LNCAP (cell line): ENCODE measurements at regions not wholly inside any gene's neighbourhood (a gene's known extent, or its start where the extent isn't known, plus 50 kb on each side); places are given as distances from the start of the nearest gene placed in this dataset.

Source experiments
- CTCF ChIP-seq: fragments of 450-650 bp; IDR thresholded peaks from 2 replicates; pipeline ENCODE4 v1.5.1; 2017; ENCODE audit warnings: mild to moderate bottlenecking

GRCh38 chr16:86978445-86979030 is 338.7 kb downstream of the C16orf95 start:
- TF ChIP-seq CTCF, result no peak

- no peak for TF ChIP-seq CTCF
These were observed 338.1 kb downstream of the C16orf95 start for GRCh38 chr16:86979061-86979460.

- no peak for TF ChIP-seq CTCF
These were observed 337.1 kb downstream of the C16orf95 start for GRCh38 chr16:86979984-86980553.

- TF ChIP-seq CTCF, result no peak
These were observed 336.5 kb downstream of the C16orf95 start for GRCh38 chr16:86980644-86981043.

GRCh38 chr16:86982347-86982596 is 334.9 kb downstream of the C16orf95 start:
- no peak for TF ChIP-seq CTCF

GRCh38 chr16:86982912-86983311 is 334.3 kb downstream of the C16orf95 start:
- TF ChIP-seq CTCF, result no peak

- TF ChIP-seq CTCF, result no peak
These were observed 333.6 kb downstream of the C16orf95 start for GRCh38 chr16:86983621-86984020.

GRCh38 chr16:86984343-86984742 is 332.8 kb downstream of the C16orf95 start:
- TF ChIP-seq CTCF, result no peak
